Parathyroid adenoma (tissue), 2 donors: ENCODE measurements at regions not wholly inside any gene's neighbourhood (a gene's known extent, or its start where the extent isn't known, plus 50 kb on each side); places are given as distances from the start of the nearest gene placed in this dataset.
"Not testable (repeated sequence)": the region's sequence is repeated elsewhere in the genome, so short reads cannot be mapped to it uniquely, and the experiment has no call there.

Source experiments
- H2AFZ ChIP-seq: fragments of 300-600 bp; sonication (generic); one replicate; pipeline ENCODE4 v1.7.0; 2017; ENCODE audit warnings: antibody characterized with exemption, mild to moderate bottlenecking
- H3K27ac ChIP-seq: fragments of 300-600 bp; sonication (generic); one replicate; pipeline ENCODE4 v1.7.0; 2017
- H3K27me3 ChIP-seq: fragments of 300-600 bp; sonication (generic); one replicate; pipeline ENCODE4 v1.7.0; 2017; ENCODE audit warnings: low read length; ENCODE audit not compliant: control insufficient read depth, insufficient read depth
- H3K36me3 ChIP-seq: fragments of 300-600 bp; sonication (generic); one replicate; pipeline ENCODE4 v1.7.0; 2017; ENCODE audit warnings: low read length; ENCODE audit not compliant: control insufficient read depth, insufficient read depth
- H3K4me1 ChIP-seq: fragments of 300-600 bp; sonication (generic); one replicate; pipeline ENCODE4 v1.7.0; 2017; ENCODE audit warnings: control low read depth
- H3K4me2 ChIP-seq: fragments of 300-600 bp; sonication (generic); one replicate; pipeline ENCODE4 v1.7.0; 2017; ENCODE audit warnings: low read length
- H3K4me3 ChIP-seq: fragments of 300-600 bp; sonication (generic); one replicate; pipeline ENCODE4 v1.7.0; 2017; ENCODE audit warnings: low read depth, low read length
- H3K79me2 ChIP-seq: fragments of 300-600 bp; sonication (generic); one replicate; pipeline ENCODE4 v1.7.0; 2017; ENCODE audit warnings: control low read depth
- H3K9ac ChIP-seq: fragments of 300-600 bp; sonication (generic); one replicate; pipeline ENCODE4 v1.7.0; 2017; ENCODE audit warnings: mild to moderate bottlenecking
- H3K9me3 ChIP-seq: fragments of 300-600 bp; sonication (generic); one replicate; pipeline ENCODE4 v1.7.0; 2017; ENCODE audit warnings: low read length; ENCODE audit not compliant: control insufficient read depth
- CTCF ChIP-seq: fragments of 300-600 bp; sonication (generic); IDR thresholded peaks from one replicate; pipeline ENCODE4 v1.7.0; 2017; ENCODE audit warnings: antibody characterized with exemption, mild to moderate bottlenecking
- donor health status: primary hyperparathyroidism.

GRCh38 chr6:76831299-76831698, 632.0 kb downstream of the HTR1B start:
- H3K79me2 ChIP-seq, result no peaks in the 10 kb centered on the region
- TF ChIP-seq CTCF, result no peak

GRCh38 chr6:76823578-76823977, 639.7 kb downstream of the HTR1B start:
- H3K9me3 ChIP-seq, H3K27ac ChIP-seq, H3K27me3 ChIP-seq, H2AFZ ChIP-seq, H3K36me3 ChIP-seq, H3K9ac ChIP-seq, H3K4me1 ChIP-seq, H3K79me2 ChIP-seq, H3K4me3 ChIP-seq, H3K4me2 ChIP-seq: not testable (repeated sequence)

More at GRCh38 chr6:76831299-76831698, 632.0 kb downstream of the HTR1B start:
- Histone ChIP-seq H3K36me3 (no peaks in the 10 kb centered on the region), H3K9ac (no peak overlapping the region), H3K9me3 (peaks cover 4% of the 10 kb centered on the region), H3K4me2 (no peak overlapping the region), H3K27ac (no peak overlapping the region), H3K4me1 (no peaks in the 10 kb centered on the region), H3K4me3 (no peak overlapping the region), H3K27me3 (no peaks in the 10 kb centered on the region), H2AFZ (no peak overlapping the region)

GRCh38 chr6:76818451-76818850, 644.8 kb downstream of the HTR1B start:
- no peak overlapping the region for H2AFZ ChIP-seq
- H3K27ac ChIP-seq, result no peak overlapping the region
- no peak overlapping the region for H3K9ac ChIP-seq
- no peak overlapping the region for H3K4me2 ChIP-seq
- H3K9me3 ChIP-seq, result no peaks in the 10 kb centered on the region
- H3K79me2 ChIP-seq, result no peaks in the 10 kb centered on the region
- no peaks in the 10 kb centered on the region for H3K36me3 ChIP-seq
- H3K4me1 ChIP-seq, result no peaks in the 10 kb centered on the region
- H3K4me3 ChIP-seq, result no peak overlapping the region
- no peaks in the 10 kb centered on the region for H3K27me3 ChIP-seq
- no peak for TF ChIP-seq CTCF

- Histone ChIP-seq H3K36me3 (no peaks in the 10 kb centered on the region), H2AFZ (no peak overlapping the region), H3K27me3 (no peaks in the 10 kb centered on the region), H3K79me2 (no peaks in the 10 kb centered on the region), H3K9me3 (no peaks in the 10 kb centered on the region), H3K4me2 (no peak overlapping the region), H3K9ac (no peak overlapping the region), H3K4me3 (no peak overlapping the region), H3K27ac (no peak overlapping the region), H3K4me1 (no peaks in the 10 kb centered on the region)
- no peak for TF ChIP-seq CTCF
These were observed 645.9 kb downstream of the HTR1B start for GRCh38 chr6:76817429-76817828.

GRCh38 chr6:76814496-76815458, 648.5 kb downstream of the HTR1B start:
- Histone ChIP-seq H3K4me3 (no peak overlapping the region), H2AFZ (no peak overlapping the region), H3K9me3 (no peaks in the 10 kb centered on the region), H3K36me3 (no peaks in the 10 kb centered on the region), H3K27me3 (no peaks in the 10 kb centered on the region), H3K4me1 (no peaks in the 10 kb centered on the region), H3K4me2 (no peak overlapping the region), H3K27ac (no peak overlapping the region), H3K9ac (no peak overlapping the region), H3K79me2 (no peaks in the 10 kb centered on the region)
- TF ChIP-seq CTCF, result no peak
